ENCODE measurements at regions not wholly inside any gene's neighbourhood (a gene's known extent, or its start where the extent isn't known, plus 50 kb on each side); places are given as distances from the start of the nearest gene placed in this dataset.

GRCh38 chr10:131688304-131688703 lies 212.5 kb upstream of the PPP2R2D start:
- H3K27me3 ChIP-seq, result no peaks in the 10 kb centered on the region
- H3K27ac ChIP-seq, result no peak overlapping the region
- H3K4me1 ChIP-seq, result no peaks in the 10 kb centered on the region
- 89 to 93% methylated on average over 1 of the region's 1 CpG for WGBS, 2 donors
- H3K4me3 ChIP-seq (replicated peaks in 1 of 3), result no peak overlapping the region
- TF ChIP-seq POLR2A (IDR thresholded peaks at IDR 0.05), result no peak
- TF ChIP-seq, protein P1, sequence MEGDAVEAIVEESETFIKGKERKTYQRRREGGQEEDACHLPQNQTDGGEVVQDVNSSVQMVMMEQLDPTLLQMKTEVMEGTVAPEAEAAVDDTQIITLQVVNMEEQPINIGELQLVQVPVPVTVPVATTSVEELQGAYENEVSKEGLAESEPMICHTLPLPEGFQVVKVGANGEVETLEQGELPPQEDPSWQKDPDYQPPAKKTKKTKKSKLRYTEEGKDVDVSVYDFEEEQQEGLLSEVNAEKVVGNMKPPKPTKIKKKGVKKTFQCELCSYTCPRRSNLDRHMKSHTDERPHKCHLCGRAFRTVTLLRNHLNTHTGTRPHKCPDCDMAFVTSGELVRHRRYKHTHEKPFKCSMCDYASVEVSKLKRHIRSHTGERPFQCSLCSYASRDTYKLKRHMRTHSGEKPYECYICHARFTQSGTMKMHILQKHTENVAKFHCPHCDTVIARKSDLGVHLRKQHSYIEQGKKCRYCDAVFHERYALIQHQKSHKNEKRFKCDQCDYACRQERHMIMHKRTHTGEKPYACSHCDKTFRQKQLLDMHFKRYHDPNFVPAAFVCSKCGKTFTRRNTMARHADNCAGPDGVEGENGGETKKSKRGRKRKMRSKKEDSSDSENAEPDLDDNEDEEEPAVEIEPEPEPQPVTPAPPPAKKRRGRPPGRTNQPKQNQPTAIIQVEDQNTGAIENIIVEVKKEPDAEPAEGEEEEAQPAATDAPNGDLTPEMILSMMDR (IDR thresholded peaks at IDR 0.05), result no peak
- intact Hi-C loops (cut with DNase I), result no loop called here
- no peaks in the 10 kb centered on the region for H3K9me3 ChIP-seq
- DNase-seq, result no peak
- no peaks in the 10 kb centered on the region for H3K36me3 ChIP-seq

DNA sequence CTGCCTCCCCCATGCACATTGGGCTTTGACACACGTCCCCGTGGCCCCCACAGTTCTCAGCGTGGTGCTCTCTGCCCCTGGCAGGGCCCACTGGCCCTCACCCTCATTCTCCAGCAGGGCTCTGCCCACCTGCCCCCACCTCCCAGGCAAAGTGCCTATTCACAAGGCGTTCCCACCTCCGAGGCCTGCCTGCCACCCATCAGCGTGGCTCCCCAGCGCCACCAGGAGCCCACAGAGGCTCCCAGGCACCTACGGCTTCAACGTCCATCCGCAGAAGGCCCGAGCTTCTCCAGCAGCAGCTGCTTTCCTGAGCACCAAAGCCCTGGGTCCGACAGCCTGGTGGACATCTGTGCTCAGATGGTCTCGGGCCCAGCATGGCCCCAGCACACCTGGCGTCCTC lies 211.8 kb upstream of the PPP2R2D start:
- H3K4me3 ChIP-seq (replicated peaks in 1 of 3), result no peak overlapping the region
- no peaks in the 10 kb centered on the region for H3K9me3 ChIP-seq
- intact Hi-C loops (cut with DNase I), result no loop called here
- no peak for DNase-seq
- no peaks in the 10 kb centered on the region for H3K36me3 ChIP-seq
- no peaks in the 10 kb centered on the region for H3K27me3 ChIP-seq
- TF ChIP-seq, protein P1 (IDR thresholded peaks at IDR 0.05), result no peak
- TF ChIP-seq POLR2A (IDR thresholded peaks at IDR 0.05), result no peak
- H3K4me1 ChIP-seq, result no peaks in the 10 kb centered on the region
- WGBS, 2 donors, result 61% methylated on average over 12 of the region's 14 CpGs
- no peak overlapping the region for H3K27ac ChIP-seq

DNA sequence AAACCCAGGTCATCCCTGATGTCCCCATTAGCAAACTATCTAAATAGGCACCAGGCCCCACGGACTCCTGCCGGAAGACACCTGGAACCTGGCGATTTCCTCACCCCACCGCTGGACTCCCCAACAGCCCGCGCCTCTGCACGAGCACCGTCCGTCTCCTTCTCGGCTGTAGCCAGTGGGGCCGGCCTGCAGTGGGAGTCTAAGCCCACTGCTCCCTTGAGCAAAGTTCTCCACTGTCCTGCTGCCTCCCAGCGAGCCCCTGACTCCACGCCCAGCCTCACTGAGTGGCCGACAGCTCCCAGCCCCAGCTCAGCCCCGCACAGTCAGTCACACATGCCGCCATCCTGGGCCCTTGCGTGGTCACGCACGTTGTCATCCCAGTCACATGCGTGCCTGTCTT lies 211.3 kb upstream of the PPP2R2D start:
- Histone ChIP-seq H3K9me3 (no peaks in the 10 kb centered on the region), H3K27ac (no peak overlapping the region), H3K36me3 (no peaks in the 10 kb centered on the region), H3K27me3 (no peaks in the 10 kb centered on the region), H3K4me1 (no peaks in the 10 kb centered on the region), H3K4me3 (replicated peaks in 1 of 3) (no peak overlapping the region)
- WGBS, 2 donors, result 86 to 89% methylated on average over 16 to 20 of the region's 20 CpGs
- TF ChIP-seq POLR2A (IDR thresholded peaks at IDR 0.05), result no peak
- TF ChIP-seq, protein P1 (IDR thresholded peaks at IDR 0.05), result no peak
- DNase-seq, result no peak
- intact Hi-C loops (cut with DNase I), result no loop called here

GRCh38 chr10:131689954-131690757 lies 210.7 kb upstream of the PPP2R2D start:
- WGBS, 2 donors, result 82 to 83% methylated on average over 14 to 15 of the region's 15 CpGs
- Histone ChIP-seq H3K36me3 (no peaks in the 10 kb centered on the region), H3K4me3 (replicated peaks in 1 of 3) (no peak overlapping the region), H3K9me3 (no peaks in the 10 kb centered on the region), H3K27ac (no peak overlapping the region), H3K4me1 (no peaks in the 10 kb centered on the region), H3K27me3 (no peaks in the 10 kb centered on the region)
- DNase-seq, result no peak
- intact Hi-C loops (cut with DNase I), result no loop called here
- no peak for TF ChIP-seq POLR2A (IDR thresholded peaks at IDR 0.05)

- Histone ChIP-seq H3K4me3 (replicated peaks in 1 of 3) (no peak overlapping the region), H3K4me1 (no peaks in the 10 kb centered on the region), H3K27ac (no peak overlapping the region), H3K36me3 (no peaks in the 10 kb centered on the region), H3K9me3 (no peaks in the 10 kb centered on the region), H3K27me3 (no peaks in the 10 kb centered on the region)
- intact Hi-C loops (cut with DNase I), result no loop called here
- 85 to 87% methylated on average over 9 to 14 of the region's 14 CpGs for WGBS, 2 donors
- DNase-seq, result no peak
- no peak for TF ChIP-seq POLR2A (IDR thresholded peaks at IDR 0.05)
- TF ChIP-seq, protein P1 (IDR thresholded peaks at IDR 0.05), result no peak
Measured at GRCh38 chr10:131690805-131691239, 210.0 kb upstream of the PPP2R2D start.

Data from thyroid gland (tissue), 4 donors.